MM.1S (cell line): ENCODE measurements at regions not wholly inside any gene's neighbourhood (a gene's known extent, or its start where the extent isn't known, plus 50 kb on each side); places are given as distances from the start of the nearest gene placed in this dataset.

Experiments
- EZH2 ChIP-seq: fragments of 300-600 bp; sonication (generic); optimal IDR thresholded peaks from 2 replicates; pipeline ENCODE3; 2017; ENCODE audit warnings: low read depth, mild to moderate bottlenecking, antibody characterized with exemption, low read length, mixed read lengths
- EZH2phosphoT487 ChIP-seq: fragments of 300-600 bp; sonication (generic); IDR thresholded peaks from 2 replicates; pipeline ENCODE4 v1.6.1; 2018; ENCODE audit warnings: antibody characterized with exemption, low read length
- TF ChIP-seq, protein P1 (sequence below): fragments of 300-600 bp; sonication (generic); IDR thresholded peaks from 2 replicates; pipeline ENCODE4 v1.5.1; 2016; ENCODE audit warnings: antibody characterized with exemption, low read length, mixed read lengths

DNA sequence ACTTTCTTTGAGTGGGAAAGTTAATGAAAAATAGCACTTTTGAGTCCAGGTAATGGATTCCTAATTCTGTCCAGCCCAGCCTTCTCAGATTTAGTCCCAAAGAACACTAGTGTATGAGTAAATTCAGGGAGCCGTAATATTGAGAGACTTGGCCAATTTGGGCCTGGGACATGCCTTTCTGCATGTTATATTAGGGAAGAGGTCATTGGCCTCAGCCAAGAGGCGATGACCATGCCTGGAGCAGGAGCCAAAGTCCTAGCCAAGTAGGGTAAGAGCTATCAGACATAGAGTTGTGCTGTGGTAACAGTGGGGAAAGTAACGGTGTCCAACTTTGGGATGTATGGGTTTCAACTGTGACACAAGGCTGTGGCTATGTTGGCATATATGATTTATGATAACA is 336.5 kb upstream of the ZNF804A start:
- TF ChIP-seq, protein P1, sequence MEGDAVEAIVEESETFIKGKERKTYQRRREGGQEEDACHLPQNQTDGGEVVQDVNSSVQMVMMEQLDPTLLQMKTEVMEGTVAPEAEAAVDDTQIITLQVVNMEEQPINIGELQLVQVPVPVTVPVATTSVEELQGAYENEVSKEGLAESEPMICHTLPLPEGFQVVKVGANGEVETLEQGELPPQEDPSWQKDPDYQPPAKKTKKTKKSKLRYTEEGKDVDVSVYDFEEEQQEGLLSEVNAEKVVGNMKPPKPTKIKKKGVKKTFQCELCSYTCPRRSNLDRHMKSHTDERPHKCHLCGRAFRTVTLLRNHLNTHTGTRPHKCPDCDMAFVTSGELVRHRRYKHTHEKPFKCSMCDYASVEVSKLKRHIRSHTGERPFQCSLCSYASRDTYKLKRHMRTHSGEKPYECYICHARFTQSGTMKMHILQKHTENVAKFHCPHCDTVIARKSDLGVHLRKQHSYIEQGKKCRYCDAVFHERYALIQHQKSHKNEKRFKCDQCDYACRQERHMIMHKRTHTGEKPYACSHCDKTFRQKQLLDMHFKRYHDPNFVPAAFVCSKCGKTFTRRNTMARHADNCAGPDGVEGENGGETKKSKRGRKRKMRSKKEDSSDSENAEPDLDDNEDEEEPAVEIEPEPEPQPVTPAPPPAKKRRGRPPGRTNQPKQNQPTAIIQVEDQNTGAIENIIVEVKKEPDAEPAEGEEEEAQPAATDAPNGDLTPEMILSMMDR: no peak
- TF ChIP-seq EZH2phosphoT487: no peak
- no peak for TF ChIP-seq EZH2
